HepG2 (cell line): ENCODE measurements at regions not wholly inside any gene's neighbourhood (a gene's known extent, or its start where the extent isn't known, plus 50 kb on each side); places are given as distances from the start of the nearest gene placed in this dataset.

ENCODE experiments used
- ATAC-seq: fragments of 200-7000 bp; cut with Tn5 transposase; 3 replicates; pipeline ENCODE4 v1.9.1; 2020; ENCODE audit warnings: mild to moderate bottlenecking, moderate library complexity
- BruUV-seq: library from RNA; stranded (reverse); fragments of 400-500 nt; replicated peaks from 2 replicates; lab custom pipeline; 2021; lab: Mats Ljungman, UMichigan
- CTCF ChIA-PET: fragments of 300-600 bp; formaldehyde crosslinking; extraction: SDS; loops from one replicate; lab custom pipeline; 2021; ENCODE audit warnings: low total read pairs, inconsistent platforms, low intra/inter-chr PET ratio; lab: Yijun Ruan, JAX
- POLR2A ChIA-PET: fragments of 350-600 bp; sonication (Branson Sonifier 250); formaldehyde crosslinking; loops from one replicate; lab custom pipeline; 2020; ENCODE audit warnings: antibody characterized with exemption, inconsistent platforms; lab: Yijun Ruan, JAX
- DNase-seq: peaks from one replicate; pipeline ENCODE4 v3.0.0-alpha.2; 2015; ENCODE audit warnings: low spot score
- FAIRE-seq: peaks from 3 replicates; lab custom pipeline; 2011; peaks lifted over from hg19 to GRCh38; lab: Jason Lieb, UNC
- H2AFZ ChIP-seq: one replicate; pipeline ENCODE4 v1.6.1; 2011; ENCODE audit warnings: low read length, inconsistent platforms
- H3K27ac ChIP-seq: fragments of 300-600 bp; 3 replicates; pipeline ENCODE4 v1.8.0; 2011; ENCODE audit warnings: mixed run types, mild to moderate bottlenecking, mixed read lengths, low read length, inconsistent platforms; ENCODE audit not compliant: insufficient read depth; ENCODE audit errors: extremely low read length
- H3K27me3 ChIP-seq, 2 experiments: fragments of 200-600 bp in 1 of 2; 2 replicates in 1 of 2; 3 replicates in 1 of 2; pipeline versions ENCODE4 v1.6.0 to v1.8.0; 2011; ENCODE audit warnings: low read length in 2 of 2, mild to moderate bottlenecking in 2 of 2, moderate library complexity in 2 of 2, inconsistent platforms in 1 of 2; ENCODE audit not compliant: insufficient read depth in 2 of 2, control insufficient read depth in 1 of 2
- H3K36me3 ChIP-seq, 2 experiments: fragments of 200-600 bp in 1 of 2; replicated peaks in 1 of 2; 2 replicates in 1 of 2; 3 replicates in 1 of 2; pipeline versions ENCODE4 v1.5.1 to v1.8.0; 2011; ENCODE audit warnings: low read length in 2 of 2, inconsistent platforms in 1 of 2; ENCODE audit not compliant: insufficient read depth in 2 of 2, control insufficient read depth in 1 of 2
- H3K4me1 ChIP-seq: 2 replicates; pipeline ENCODE4 v1.5.1; 2012; ENCODE audit warnings: low read length, inconsistent platforms; ENCODE audit not compliant: insufficient read depth
- H3K4me2 ChIP-seq: 2 replicates; pipeline ENCODE4 v1.6.0; 2011; ENCODE audit warnings: low read depth, low read length, inconsistent platforms
- H3K4me3 ChIP-seq, 3 experiments: fragments of 200-600 bp in 1 of 3; sonication (generic), shearing (Covaris generic) in 1 of 3; replicated peaks in 1 of 3; 2 replicates each; pipeline ENCODE4 v1.5.1; 2011 to 2016; ENCODE audit warnings: low read length in 3 of 3, inconsistent platforms in 2 of 3, low read depth in 2 of 3, mild to moderate bottlenecking in 2 of 3, control low read depth in 1 of 3, mixed read lengths in 1 of 3; ENCODE audit not compliant: insufficient read depth in 1 of 3
- H3K79me2 ChIP-seq: one replicate; pipeline ENCODE4 v1.6.1; 2011; ENCODE audit warnings: low read length, inconsistent platforms; ENCODE audit not compliant: insufficient read depth
- H3K9ac ChIP-seq: 2 replicates; pipeline ENCODE4 v1.6.0; 2011; ENCODE audit warnings: mild to moderate bottlenecking, low read depth, low read length, inconsistent platforms; ENCODE audit not compliant: insufficient read depth
- H3K9me3 ChIP-seq: 2 replicates; pipeline ENCODE4 v1.5.1; 2012; ENCODE audit warnings: mild to moderate bottlenecking, low read length
- H4K20me1 ChIP-seq: 2 replicates; pipeline ENCODE4 v1.6.0; 2011; ENCODE audit warnings: inconsistent platforms, mild to moderate bottlenecking, low read length, moderate library complexity; ENCODE audit not compliant: insufficient read depth
- JUN ChIP-seq: sonication (generic); formaldehyde crosslinking; IDR thresholded peaks from 2 replicates; pipeline ENCODE4 v1.4.0; 2020; ENCODE audit warnings: mild to moderate bottlenecking, missing genetic modification reagents
- MEF2D ChIP-seq: sonication (generic); formaldehyde crosslinking; IDR thresholded peaks from 2 replicates; pipeline ENCODE4 v1.5.1; 2020; ENCODE audit warnings: mild to moderate bottlenecking, missing genetic modification reagents
- SATB2 ChIP-seq: sonication (generic); formaldehyde crosslinking; IDR thresholded peaks from 2 replicates; pipeline ENCODE4 v1.5.0; 2020; ENCODE audit warnings: missing genetic modification reagents
- TBL1XR1 ChIP-seq: fragments of 150-350 bp; IDR thresholded peaks from 2 replicates; pipeline ENCODE4 v1.6.1; 2014; ENCODE audit warnings: borderline replicate concordance, low read length; ENCODE audit not compliant: partially characterized antibody
- ZNF343 ChIP-seq: sonication (generic); formaldehyde crosslinking; IDR thresholded peaks from 2 replicates; pipeline ENCODE4 v1.4.0; 2020; ENCODE audit warnings: mild to moderate bottlenecking, missing genetic modification reagents
- ZNF709 ChIP-seq: sonication (generic); formaldehyde crosslinking; IDR thresholded peaks from 2 replicates; pipeline ENCODE4 v1.5.0; 2020; ENCODE audit warnings: mild to moderate bottlenecking, missing genetic modification reagents
- WGBS: methylation state at CpG from one replicate; pipeline ENCODE4 v1.1.6; 2017; ENCODE audit warnings: low lambda C conversion rate; 5-methylcytosine and 5-hydroxymethylcytosine counted together
- in situ Hi-C: cut with HindIII; loops from 2 replicates; pipeline ENCODE4 v1.10.0; 2017; ENCODE audit warnings: low pct_unique_long_range_greater_than_20kb; ENCODE audit not compliant: extremely low pct_ligation_motif_present
- intact Hi-C: fragments of 100-400 bp; cut with micrococcal nuclease; formaldehyde crosslinking; loops from one replicate; pipeline ENCODE4 v1.10.0; 2022; ENCODE audit not compliant: unreplicated experiment
- TF ChIP-seq, protein P1 (sequence below): sonication (generic); formaldehyde crosslinking; IDR thresholded peaks from one replicate; pipeline ENCODE4 v1.5.1; 2020; ENCODE audit warnings: mild to moderate bottlenecking, missing genetic modification reagents; ENCODE audit errors: not compliant biosample characterization
- TF ChIP-seq, protein P2 (sequence below): sonication (generic); formaldehyde crosslinking; IDR thresholded peaks from 2 replicates; pipeline ENCODE4 v1.4.0; 2020; ENCODE audit warnings: missing genetic modification reagents
- TF ChIP-seq, protein P3 (sequence below): sonication (generic); formaldehyde crosslinking; IDR thresholded peaks from 2 replicates; pipeline ENCODE4 v1.5.0; 2020; ENCODE audit warnings: mild to moderate bottlenecking, missing genetic modification reagents, borderline replicate concordance

DNA sequence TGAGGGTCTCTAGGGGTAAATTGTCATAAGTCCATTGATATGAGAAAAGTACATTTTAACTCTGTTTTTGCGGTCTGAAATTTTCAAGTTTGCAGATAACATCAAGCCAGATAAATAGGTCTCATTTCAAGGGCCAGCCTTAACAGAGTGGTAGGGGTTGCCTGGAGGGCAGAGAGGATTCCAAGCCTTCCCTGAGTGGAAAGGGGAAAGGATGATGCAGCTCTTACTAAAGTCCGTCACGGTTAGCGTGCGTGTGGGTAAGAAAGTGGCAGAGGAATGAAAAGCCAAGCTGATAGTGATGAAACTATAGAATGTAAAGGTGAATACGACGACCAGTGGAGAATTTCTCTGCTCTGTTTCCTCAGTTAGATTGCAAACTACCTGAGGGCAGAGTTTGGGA, 71.6 kb downstream of the ADRA2A start:
- H3K79me2 ChIP-seq = no peaks in the 10 kb centered on the region
- TF ChIP-seq, protein P1, sequence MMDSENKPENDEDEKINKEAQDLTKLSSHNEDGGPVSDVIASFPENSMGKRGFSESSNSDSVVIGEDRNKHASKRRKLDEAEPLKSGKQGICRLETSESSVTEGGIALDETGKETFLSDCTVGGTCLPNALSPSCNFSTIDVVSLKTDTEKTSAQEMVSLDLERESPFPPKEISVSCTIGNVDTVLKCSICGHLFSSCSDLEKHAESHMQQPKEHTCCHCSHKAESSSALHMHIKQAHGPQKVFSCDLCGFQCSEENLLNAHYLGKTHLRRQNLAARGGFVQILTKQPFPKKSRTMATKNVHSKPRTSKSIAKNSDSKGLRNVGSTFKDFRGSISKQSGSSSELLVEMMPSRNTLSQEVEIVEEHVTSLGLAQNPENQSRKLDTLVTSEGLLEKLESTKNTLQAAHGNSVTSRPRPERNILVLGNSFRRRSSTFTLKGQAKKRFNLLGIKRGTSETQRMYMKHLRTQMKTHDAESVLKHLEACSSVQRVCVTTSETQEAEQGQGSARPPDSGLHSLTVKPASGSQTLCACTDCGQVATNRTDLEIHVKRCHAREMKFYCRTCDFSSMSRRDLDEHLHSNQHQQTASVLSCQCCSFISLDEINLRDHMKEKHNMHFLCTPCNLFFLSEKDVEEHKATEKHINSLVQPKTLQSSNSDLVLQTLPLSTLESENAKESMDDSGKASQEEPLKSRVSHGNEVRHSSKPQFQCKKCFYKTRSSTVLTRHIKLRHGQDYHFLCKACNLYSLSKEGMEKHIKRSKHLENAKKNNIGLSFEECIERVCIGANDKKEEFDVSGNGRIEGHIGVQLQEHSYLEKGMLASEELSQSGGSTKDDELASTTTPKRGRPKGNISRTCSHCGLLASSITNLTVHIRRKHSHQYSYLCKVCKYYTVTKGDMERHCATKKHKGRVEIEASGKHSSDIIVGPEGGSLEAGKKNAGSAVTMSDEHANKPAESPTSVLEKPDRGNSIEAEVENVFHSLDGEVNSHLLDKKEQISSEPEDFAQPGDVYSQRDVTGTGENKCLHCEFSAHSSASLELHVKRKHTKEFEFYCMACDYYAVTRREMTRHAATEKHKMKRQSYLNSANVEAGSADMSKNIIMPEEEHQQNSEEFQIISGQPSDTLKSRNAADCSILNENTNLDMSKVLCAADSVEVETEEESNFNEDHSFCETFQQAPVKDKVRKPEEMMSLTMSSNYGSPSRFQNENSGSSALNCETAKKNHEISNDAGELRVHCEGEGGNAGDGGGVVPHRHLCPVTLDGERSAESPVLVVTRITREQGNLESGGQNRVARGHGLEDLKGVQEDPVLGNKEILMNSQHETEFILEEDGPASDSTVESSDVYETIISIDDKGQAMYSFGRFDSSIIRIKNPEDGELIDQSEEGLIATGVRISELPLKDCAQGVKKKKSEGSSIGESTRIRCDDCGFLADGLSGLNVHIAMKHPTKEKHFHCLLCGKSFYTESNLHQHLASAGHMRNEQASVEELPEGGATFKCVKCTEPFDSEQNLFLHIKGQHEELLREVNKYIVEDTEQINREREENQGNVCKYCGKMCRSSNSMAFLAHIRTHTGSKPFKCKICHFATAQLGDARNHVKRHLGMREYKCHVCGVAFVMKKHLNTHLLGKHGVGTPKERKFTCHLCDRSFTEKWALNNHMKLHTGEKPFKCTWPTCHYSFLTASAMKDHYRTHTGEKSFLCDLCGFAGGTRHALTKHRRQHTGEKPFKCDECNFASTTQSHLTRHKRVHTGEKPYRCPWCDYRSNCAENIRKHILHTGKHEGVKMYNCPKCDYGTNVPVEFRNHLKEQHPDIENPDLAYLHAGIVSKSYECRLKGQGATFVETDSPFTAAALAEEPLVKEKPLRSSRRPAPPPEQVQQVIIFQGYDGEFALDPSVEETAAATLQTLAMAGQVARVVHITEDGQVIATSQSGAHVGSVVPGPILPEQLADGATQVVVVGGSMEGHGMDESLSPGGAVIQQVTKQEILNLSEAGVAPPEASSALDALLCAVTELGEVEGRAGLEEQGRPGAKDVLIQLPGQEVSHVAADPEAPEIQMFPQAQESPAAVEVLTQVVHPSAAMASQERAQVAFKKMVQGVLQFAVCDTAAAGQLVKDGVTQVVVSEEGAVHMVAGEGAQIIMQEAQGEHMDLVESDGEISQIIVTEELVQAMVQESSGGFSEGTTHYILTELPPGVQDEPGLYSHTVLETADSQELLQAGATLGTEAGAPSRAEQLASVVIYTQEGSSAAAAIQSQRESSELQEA (CRISPR knock-in tag) = no peak
- TF ChIP-seq TBL1XR1 (no peak), MEF2D (CRISPR knock-in tag) (no peak), JUN (CRISPR knock-in tag) (no peak), SATB2 (CRISPR knock-in tag) (no peak), ZNF343 (CRISPR knock-in tag) (no peak), ZNF709 (CRISPR knock-in tag) (no peak)
- TF ChIP-seq, protein P2, sequence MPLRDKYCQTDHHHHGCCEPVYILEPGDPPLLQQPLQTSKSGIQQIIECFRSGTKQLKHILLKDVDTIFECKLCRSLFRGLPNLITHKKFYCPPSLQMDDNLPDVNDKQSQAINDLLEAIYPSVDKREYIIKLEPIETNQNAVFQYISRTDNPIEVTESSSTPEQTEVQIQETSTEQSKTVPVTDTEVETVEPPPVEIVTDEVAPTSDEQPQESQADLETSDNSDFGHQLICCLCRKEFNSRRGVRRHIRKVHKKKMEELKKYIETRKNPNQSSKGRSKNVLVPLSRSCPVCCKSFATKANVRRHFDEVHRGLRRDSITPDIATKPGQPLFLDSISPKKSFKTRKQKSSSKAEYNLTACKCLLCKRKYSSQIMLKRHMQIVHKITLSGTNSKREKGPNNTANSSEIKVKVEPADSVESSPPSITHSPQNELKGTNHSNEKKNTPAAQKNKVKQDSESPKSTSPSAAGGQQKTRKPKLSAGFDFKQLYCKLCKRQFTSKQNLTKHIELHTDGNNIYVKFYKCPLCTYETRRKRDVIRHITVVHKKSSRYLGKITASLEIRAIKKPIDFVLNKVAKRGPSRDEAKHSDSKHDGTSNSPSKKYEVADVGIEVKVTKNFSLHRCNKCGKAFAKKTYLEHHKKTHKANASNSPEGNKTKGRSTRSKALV (CRISPR knock-in tag) = no peak
- TF ChIP-seq, protein P3, sequence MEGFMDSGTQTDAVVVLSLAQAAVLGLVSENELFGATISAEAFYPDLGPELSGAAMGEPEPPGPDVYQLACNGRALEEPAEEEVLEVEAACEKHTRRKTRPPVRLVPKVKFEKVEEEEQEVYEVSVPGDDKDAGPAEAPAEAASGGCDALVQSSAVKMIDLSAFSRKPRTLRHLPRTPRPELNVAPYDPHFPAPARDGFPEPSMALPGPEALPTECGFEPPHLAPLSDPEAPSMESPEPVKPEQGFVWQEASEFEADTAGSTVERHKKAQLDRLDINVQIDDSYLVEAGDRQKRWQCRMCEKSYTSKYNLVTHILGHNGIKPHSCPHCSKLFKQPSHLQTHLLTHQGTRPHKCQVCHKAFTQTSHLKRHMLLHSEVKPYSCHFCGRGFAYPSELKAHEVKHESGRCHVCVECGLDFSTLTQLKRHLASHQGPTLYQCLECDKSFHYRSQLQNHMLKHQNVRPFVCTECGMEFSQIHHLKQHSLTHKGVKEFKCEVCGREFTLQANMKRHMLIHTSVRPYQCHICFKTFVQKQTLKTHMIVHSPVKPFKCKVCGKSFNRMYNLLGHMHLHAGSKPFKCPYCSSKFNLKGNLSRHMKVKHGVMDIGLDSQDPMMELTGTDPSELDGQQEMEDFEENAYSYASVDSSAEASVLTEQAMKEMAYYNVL (CRISPR knock-in tag) = no peak

More for the DNA sequence above, 71.6 kb downstream of the ADRA2A start:
- 22% methylated on average over 7 of the region's 7 CpGs for WGBS
- no peak overlapping the region for H3K27ac ChIP-seq
- BruUV-seq = no TSS peak
- in situ Hi-C loops (no loop called here), intact Hi-C loops (no loop called here)
- no peaks in the 10 kb centered on the region for H4K20me1 ChIP-seq
- no peaks in the 10 kb centered on the region for H3K9me3 ChIP-seq
- ChIA-PET CTCF (no interaction called here), POLR2A (no interaction called here)
- H2AFZ ChIP-seq = no peak overlapping the region
- DNase-seq (no peak), ATAC-seq (no peak), FAIRE-seq (no peak)
- no peaks in the 10 kb centered on the region for H3K36me3 ChIP-seq
- H3K4me1 ChIP-seq = no peaks in the 10 kb centered on the region
- H3K27me3 ChIP-seq = peaks cover 1 to 20% of the 10 kb centered on the region in 2 experiments; a peak in 2 of 5 replicates
- no peak overlapping the region for H3K4me2 ChIP-seq
- H3K9ac ChIP-seq = no peak overlapping the region
- no peak overlapping the region for H3K4me3 ChIP-seq
